ENCODE measurements at regions not wholly inside any gene's neighbourhood (a gene's known extent, or its start where the extent isn't known, plus 50 kb on each side); places are given as distances from the start of the nearest gene placed in this dataset.

DNA sequence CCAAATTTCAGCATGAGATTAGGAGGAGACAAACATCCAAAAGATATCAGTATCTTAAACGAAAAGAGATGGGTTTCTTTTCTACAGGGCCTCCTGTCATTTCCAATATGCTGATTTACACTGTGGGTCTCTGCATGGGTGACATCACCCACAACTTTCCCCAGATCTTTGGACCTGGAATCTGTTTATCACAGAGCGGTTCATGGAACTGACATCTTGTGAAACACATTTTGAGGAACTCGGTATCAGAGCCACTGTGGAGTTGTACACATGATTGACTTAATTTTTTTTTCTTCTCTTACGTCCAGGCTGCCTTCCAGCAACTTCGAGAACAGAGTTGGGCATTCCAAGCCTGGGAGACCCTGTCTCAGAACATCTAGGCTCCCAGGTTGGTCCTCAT is 80.2 kb upstream of the SERP2 start:
- no peak for DNase-seq

DNA sequence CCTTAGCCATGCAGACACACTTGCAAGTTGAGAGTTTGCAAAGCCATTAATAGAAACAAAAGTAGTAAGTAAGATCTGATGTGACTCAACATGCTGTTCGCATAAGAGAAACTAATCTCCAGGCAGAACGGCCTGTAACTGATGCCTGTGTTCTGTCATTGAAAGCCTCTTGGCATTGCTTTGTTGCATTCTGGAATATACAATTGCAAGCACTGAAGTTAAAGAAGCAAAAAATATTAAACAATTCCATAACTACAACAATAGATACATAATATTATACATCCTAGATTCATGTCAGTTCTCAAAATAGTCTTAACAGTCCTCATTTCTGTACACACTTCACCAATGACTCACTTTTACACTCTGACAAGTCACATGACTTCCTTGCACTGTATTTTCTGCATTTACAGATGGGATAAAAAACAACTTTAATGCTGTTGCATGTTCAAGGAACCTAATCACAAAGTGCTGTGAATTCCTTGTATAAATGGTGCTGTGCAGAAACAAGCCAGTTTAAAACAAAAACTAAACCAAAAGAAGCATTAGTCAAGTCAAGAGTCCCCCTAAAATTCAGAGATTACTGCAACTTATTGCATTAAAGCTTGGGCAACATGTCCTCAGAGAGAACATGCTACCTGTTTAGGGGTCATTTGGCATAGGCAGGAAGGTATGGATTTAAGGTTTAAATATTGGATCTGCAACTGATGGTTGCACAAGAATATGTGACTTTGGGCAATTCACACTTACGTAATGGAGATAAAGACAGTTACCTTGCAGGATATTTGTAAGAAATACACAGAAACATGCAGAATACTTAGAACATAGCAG is 79.5 kb upstream of the SERP2 start:
- no peak for DNase-seq

DNA sequence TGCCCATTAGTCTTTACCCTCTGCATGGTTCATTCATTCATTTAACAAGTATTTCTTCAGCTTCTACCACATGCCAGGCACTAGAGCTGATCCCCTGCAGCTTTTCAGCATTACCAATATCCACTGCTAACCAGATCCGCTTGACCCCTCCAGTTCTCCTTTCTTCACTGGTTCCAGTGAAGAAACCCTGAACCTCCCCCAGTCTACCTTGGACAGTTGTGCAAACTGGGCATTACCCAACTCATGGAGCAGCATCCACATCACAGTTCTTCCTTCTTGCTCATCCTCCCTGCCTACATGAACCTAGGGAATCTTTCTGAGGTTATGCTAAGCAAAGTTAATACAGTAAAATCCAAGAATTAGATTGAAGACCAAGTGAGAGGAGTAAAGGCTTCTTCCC is 78.7 kb upstream of the SERP2 start:
- no peak for DNase-seq

DNA sequence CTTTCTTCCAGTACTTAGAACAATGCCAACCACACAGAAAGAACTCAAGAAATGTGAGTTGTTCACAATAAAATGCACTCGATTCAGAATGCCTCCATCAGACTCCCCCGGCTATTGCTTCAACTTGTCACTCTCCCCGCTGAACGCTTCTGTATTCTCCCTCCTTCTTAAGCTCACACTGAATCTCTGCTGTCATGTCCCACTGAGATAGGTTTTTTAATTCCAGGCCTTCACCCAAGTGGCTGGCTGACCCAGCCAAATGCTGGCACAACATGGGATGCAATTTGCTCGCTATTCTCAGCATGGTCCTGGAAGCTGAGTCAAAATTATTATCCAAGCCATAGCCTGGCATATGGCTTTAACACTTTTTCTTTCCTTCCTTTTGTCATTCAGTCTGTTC is 76.8 kb upstream of the SERP2 start:
- DNase-seq, result no peak

DNA sequence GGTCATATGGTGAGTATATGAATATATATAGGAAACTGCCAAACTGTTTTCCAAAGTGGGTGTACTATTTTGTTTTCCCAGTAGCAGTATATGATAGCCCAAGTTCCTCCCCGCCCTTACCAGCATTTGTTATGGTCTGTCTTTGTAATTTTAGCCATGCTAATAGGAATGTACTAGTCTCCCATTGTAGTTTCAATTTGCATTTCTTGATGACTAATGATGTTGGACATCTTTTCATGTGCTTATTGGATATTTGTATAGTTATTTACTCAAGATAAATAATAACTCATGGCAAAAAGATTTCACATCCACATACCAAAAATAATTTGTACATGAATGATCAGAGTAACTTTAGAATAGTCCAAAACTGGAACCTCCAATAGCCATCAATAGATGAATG is 75.3 kb upstream of the SERP2 start:
- no peak for DNase-seq

DNA sequence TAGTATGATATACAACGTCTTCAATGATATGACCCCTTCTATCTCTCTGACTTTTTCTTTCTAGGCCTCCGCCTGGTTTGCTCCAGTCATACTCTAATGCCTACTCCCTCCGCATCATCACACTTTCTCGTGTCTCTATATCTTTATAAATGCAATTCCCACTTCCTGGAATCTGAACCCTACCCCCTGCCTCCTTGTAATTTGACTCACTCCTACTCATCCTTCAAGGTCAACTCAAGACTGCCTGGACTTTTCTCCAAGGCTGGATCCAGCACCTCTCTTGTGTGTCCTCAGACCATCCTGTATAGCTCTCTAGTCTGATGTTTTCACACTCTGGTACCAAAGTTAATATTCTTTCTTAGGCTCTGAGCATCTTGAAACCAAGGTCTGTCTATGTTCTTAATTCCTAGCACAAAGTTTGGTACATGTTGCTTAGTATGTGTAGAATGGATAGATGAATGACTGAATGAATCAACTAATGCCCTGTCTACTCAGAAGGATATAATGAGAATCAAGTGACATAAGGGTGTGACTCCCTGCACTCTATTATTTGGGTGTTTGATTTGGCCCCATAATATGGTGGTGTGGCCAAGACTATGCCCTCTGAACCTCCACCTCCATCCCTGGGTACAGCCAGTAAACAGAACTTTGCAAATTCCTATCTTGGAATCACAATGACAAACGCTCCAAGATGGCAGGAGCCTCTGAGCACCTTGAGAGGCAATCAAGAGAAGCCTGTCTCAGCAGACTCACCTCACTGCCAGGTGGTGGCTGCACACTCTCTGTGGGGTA is 74.3 kb upstream of the SERP2 start:
- DNase-seq, result no peak

DNA sequence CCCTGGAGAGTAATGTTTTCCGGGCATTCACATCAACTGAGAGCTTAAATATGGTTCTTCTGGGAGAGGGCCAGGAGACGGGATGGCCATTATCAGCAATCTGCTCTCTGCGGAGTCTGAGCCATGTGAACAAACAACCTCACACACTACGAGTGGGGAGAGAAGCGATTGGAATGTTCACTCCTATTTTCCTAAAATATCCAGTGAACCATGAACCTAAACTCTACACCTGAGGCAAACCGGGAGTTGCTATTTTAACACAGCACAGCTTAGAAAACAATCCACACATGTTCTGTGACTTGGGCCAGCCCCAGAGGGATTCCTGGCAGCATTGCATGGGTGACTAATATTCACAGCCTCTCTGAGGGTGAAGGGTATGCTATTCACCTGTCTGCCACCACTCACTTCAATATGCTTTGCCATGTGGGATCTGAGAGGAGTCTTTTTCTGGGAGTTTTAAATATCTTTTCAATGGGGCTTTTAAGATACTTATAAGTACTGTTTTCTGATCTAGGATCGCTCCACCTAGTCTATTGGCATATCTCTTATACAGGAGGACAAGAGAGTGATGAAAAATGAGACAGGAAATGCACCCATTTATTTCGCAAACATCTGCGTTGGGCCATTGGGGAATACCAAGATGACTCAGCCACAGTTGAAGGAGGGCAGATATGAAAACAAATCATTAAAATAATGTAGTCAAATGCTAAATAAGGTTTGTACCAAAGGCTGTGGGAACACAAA is 72.6 kb upstream of the SERP2 start:
- peak; percentile 65 for DNase-seq

DNA sequence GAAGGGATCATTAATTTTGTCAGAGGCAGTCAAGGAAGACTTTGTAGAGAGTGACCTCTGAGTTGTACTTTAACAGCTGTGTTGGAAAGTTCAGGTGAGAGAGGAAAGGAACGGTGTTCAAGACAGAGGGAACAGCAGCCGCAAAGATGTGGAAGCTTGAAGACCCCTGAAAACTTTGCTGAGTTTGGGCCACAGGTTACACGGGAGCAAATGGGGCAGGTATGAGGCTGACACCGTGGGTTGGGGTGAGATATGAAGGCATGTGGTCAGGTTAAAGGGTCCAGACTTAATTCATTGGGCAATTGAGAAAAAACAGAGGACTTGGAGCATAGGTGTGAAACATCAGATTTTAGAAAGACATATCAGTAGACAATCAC is 72.0 kb upstream of the SERP2 start:
- no peak for DNase-seq

DNA sequence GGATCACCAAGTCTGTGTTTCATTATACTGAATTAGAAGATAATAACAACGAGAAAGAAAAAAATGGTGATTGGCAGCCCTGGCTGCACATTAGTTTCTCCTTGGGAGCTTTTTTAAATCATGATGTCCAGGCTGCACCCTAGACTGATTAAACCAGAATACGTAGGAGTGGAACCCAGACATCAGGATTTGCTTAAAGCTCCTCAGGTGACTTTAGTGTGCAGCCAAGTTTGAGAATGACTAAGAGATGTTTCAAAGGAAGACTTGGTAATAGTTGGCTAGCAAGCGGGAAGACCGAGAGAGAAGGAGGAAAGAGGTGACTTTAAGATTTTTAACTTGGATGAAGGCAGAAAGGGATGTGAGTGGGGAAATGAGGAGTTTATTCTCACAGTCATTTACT is 71.4 kb upstream of the SERP2 start:
- no peak for DNase-seq

DNA sequence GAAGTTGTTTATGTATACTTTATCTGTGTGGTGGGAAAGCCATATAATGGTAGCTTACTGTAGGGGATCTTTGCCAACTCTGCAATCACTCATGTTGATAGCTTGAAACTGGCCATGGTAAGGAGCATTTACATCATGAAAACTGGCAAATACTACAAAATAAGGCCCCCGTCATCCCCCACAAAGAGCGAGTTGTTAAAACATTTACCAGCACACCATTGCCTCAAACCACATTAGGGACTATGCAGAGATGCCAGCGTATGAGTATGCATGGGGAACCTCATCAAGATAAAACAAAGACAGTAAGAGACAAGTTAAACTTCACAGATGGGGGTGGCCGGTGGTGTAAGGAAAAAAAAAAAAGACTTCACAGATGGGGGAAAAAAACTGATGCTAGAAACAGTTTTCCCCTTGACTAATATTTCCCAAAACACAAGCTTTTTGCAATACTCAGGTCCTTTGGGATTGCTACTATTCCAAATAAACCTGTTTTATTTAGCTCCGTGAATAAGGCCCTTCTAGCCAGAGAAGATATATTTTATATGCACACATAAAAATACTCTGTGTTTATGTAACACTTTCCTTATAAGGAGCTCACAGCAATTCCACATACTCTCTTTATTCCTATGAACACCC is 70.6 kb upstream of the SERP2 start:
- DNase-seq, result no peak

DNA sequence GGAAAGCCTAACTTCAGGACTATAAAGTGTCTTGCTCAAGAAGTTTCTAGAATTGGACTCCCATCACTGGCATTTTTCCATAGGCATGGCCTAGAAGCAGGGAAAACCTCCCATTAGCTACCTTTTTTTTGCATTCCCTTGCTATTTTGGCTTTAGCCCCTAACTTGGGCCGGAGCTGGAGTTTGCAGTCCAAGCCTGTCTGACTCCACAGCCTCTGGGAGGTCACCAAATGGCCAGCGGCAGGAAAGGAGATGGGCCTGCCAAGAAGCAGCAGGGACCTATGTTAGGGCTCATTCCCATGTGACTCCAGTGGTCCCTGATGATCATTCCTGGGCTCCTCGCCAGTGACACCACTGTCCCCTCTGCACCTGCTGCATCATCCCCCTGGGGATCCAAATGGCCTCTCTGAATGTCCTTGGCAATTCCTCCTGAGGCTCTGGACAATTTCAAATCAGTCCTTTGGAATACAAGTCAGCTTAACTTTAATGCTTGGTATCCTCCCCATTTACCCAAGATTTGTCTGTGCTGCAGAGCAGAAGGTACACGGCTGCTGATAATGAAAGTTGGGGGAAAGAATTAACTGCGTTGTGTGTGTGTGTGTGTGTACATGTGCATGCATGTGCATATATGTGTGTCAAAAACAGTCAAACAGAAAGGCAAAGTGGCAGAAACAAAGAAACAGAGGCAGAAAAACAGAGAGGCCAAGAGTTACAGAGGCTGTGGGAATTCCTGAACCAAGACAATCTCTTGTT is 69.8 kb upstream of the SERP2 start:
- DNase-seq, result no peak

DNA sequence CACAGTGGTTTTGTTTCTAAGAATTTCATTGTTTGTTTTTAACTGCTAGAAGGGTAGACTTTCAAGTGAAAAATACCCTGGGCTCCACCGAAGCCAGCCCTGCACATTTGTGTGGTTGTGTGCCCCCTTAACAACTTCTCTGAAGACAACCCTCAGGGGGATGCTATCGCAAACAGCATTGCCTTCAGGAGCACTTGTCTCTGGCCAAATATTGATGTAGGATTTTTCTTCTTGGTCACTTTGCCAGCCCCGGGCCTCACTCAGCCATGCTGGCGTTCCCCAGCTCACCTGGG is 69.2 kb upstream of the SERP2 start:
- DNase-seq, result no peak

DNA sequence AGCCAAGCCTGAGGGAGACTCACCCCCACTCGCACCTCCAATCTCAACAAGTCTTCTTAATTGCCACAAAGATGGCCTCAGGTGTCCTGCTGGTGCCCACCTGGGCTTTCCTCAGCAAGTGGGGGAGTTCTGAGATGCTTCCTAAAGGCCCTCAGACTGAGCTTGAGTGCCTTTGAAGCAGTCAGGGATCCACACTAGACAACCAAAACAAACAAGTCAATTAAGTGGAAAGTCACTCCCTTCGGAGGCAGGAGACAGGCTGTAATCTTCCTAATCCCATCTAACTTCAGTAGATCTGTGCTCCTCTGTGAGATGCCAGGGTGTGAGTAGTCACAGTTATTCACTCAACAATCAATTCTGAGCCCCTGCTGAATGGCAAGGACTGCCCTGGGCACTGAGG is 68.3 kb upstream of the SERP2 start:
- no peak for DNase-seq

DNA sequence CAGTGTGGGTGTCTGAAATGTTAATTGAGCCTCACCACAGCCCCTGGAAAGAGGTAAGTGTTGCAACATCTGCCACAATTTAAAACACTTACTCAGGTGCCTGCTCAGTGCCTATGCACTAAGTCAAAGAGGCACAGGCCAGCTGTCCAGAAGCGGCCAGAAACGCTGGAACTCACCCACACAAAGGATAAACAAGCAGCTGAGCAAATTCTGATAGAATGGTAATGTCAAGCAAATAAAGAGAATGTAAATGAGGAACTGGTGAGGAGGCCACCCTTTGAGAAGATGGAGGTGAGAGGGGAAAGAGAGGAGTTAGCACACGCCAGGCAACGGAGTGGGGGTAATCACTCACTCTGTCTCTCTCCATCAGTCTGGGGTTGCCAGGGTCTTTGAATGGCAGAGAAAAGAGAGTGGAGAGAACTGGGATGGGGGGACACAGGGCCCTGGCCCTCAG is 67.7 kb upstream of the SERP2 start:
- no peak for DNase-seq

DNA sequence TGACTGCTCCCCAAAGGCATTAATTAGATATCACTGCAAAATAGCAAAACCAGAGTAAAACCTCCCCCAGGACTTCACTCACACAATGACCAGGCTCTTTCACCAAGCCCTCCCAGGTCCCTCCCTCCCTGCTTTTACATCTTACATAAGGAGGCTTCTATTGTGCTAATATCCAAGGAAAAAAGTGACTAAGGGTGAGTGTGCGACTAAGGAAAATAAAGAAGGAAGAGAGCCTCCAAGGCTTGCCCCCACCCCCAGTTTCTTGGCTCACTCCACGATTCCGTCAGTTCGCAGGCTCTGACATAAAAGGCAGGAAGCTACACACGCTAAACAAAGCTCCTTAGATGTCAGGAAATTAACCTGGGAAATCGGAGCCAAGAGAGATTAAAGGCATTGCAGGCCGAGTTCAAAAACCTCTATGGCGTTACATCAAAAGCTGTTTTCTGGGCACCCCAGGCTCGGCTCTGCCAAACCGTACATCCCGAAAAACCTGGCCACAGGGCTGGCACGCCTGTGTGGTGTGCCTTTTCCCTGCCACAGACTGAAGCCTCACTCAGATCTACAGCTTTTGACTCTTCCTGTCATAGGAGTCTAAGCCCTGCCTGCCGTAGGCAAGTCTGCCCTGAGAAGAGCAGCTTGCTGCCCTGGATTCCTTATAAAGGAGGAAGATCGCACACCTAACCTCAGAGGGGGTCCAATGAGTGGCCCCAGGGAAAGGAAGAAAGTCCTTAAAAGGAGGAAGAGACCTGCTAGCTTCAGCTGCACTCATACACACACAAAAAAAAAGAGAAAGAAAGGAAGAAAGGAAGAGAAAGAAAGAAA is 67.0 kb upstream of the SERP2 start:
- no peak for DNase-seq

DNA sequence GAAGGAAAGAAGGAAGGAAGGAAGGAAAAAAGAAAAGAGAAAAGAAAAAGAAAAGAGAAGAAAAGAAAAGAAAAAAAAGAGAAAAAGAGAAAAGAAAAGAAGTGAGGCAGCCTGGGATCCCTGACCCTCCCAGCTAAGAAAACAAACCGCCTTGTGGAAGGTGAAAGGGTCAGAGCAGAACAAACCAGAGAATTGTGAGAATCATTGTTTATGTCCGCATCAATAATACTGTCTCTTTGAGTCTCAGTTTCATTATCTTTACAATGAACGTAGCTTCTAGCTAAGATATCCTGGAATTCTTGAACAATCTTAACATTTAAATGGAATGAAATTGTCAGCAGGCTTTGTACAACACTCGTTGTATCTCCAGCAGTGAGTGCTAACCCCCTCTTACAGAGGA is 66.4 kb upstream of the SERP2 start:
- DNase-seq, result no peak

DNA sequence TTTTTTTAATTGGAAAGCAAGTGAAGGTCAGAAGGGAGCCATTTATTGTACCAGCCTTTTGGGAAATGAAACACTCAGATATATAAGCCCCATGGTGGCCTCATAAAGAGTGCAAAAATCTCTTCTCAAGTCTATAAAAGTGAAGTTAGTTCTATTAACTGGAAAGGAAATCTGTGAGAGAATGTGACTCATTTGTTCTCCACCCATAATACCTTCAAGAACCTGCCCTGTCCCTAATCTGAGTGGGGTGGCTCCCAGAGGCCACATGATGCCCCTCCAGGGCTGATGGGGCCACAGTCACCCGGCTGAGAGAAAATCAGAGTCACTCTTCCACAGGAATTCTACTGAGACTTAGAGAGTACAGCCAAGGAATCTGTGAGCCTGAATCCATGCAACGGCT is 65.8 kb upstream of the SERP2 start:
- DNase-seq, result no peak

DNA sequence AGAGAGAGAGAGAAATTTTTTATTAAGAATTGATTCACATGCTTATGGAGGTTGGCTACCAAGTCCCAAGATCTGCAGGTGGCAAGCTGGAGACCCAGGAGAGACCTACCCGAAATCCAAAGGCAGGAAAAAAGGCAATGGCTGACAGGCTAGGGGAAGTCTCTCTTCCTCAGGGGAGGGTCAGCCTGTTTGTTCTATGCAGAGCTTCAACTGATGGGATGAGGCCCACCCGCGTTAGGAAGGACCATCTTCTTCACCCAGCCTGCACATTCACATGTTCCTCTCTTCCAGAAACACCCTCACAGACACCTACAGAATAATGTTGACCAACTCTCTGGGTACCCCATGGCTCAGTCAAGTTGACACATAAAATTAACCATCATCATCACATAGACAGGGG is 65.3 kb upstream of the SERP2 start:
- no peak for DNase-seq

DNA sequence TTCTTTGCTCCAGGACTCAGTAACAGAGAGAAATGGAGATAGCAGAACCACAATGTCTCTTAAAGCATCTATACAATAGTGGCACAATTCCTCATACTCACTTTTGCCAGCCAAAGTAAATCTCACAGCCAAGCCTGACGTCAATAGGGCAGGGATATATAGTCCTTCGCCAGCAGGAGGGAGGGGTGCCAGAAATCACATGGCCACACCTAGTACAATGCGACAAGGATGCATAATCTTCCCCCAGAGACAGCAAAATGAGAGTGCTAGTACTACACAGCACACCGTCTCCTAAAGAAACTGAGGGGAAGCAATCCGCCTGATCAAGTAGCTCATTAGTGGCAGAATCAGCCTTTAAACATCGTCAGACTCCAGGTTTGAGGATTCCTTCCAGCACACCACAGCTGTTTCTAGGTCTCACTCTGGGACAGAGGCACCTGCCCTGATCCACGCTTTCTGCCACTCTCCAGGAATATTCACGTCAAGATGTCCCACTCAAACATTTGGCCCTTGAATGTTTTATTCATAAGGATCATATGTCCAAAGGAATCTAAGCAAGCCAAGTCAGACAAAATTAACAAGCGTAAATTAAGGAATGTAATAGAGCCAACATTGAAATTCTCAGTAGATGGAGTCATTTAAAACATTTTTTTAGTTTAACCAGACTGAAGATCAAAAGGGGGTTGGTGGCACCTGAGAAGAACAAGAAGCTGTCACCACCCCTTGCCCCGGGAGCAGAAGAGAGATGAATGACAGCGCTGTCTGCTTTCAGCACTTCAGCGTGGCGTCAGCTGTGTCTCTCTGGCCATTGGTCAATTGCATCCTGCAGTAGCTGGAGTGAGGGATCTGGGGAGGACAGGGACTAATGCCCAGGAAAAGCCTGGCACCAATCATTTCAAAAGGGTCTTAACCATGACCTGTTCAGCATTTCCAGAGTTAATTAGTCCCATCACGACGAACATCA is 63.5 kb upstream of the SERP2 start:
- no peak for DNase-seq

DNA sequence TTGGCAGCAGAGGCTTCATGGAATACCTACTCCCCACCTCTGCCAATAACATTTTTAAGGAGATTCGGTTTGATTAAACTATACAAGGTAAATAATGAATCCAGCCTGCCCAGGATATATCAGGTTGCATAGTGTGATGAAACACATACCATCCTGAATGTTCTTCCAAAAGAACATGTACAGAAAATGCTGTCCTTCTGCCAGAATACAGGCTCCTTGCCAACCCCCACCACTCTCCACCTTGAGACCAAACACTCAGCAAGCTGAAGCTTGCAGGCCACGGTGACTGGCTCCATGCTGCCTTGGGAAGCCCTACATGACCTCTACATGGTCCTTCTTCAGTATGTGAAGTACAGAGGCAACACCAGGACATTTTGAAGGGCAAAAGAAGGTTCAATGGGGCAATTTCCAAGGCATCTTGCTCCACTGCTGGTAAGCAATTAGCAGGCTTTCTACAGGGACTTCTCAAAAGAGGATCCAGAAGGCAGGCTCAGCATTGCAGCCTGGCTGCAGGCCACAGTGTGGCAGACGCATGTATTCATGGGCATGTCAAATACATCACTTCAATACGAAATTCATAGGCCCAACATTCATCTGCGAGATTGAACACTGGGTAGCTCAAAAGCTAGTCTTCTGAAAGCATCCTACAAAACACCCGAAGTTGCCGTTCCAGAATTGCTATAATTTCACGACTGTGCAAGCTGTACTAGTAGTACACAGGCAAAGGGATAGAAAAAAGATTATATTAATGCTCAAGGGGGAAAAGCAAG is 62.4 kb upstream of the SERP2 start:
- DNase-seq, result no peak

All from activated effector memory CD4-positive, alpha-beta T cell treated with anti-CD3 and anti-CD28 coated beads, Interleukin-2, amount 50 U/mL, for 16 hours (primary cell).